ENCODE measurements at regions not wholly inside any gene's neighbourhood (a gene's known extent, or its start where the extent isn't known, plus 50 kb on each side); places are given as distances from the start of the nearest gene placed in this dataset.
"Not testable (repeated sequence)": the region's sequence is repeated elsewhere in the genome, so short reads cannot be mapped to it uniquely, and the experiment has no call there.

- DNase-seq (ENCODE audit: low read depth in 2 of 2) = no peak
Observed at GRCh38 chr10:128576336-128576735, 450.1 kb upstream of the MKI67 start.

GRCh38 chr10:128576943-128577670, 450.9 kb upstream of the MKI67 start:
- no peak for DNase-seq (ENCODE audit: low read depth in 2 of 2)

GRCh38 chr10:128577958-128578750, 451.9 kb upstream of the MKI67 start:
- DNase-seq (ENCODE audit: low read depth in 2 of 2) = no peak

- DNase-seq (ENCODE audit: low read depth in 2 of 2) = no peak
Observed at GRCh38 chr10:128578766-128579165, 452.5 kb upstream of the MKI67 start.

- DNase-seq (ENCODE audit: low read depth in 2 of 2) = no peak
Observed at GRCh38 chr10:128579280-128579865, 453.1 kb upstream of the MKI67 start.

- DNase-seq (ENCODE audit: low read depth in 2 of 2) = no peak
Observed at GRCh38 chr10:128579901-128580300, 453.7 kb upstream of the MKI67 start.

- DNase-seq (ENCODE audit: low read depth in 2 of 2) = not testable (repeated sequence)
Observed at GRCh38 chr10:128583125-128583524, 456.9 kb upstream of the MKI67 start.

- not testable (repeated sequence) for DNase-seq (ENCODE audit: low read depth in 2 of 2)
Observed at GRCh38 chr10:128586599-128586998, 460.4 kb upstream of the MKI67 start.

- no peak for DNase-seq (ENCODE audit: low read depth in 2 of 2)
Observed at GRCh38 chr10:128587689-128588088, 461.5 kb upstream of the MKI67 start.

- DNase-seq (ENCODE audit: low read depth in 2 of 2) = no peak
Observed at GRCh38 chr10:128588402-128588801, 462.2 kb upstream of the MKI67 start.

GRCh38 chr10:128594688-128595087, 468.5 kb upstream of the MKI67 start:
- DNase-seq (ENCODE audit: low read depth in 2 of 2) = no peak

GRCh38 chr10:128596906-128597305, 470.7 kb upstream of the MKI67 start:
- DNase-seq (ENCODE audit: low read depth in 2 of 2) = no peak

GRCh38 chr10:128599030-128599429, 472.8 kb upstream of the MKI67 start:
- no peak for DNase-seq (ENCODE audit: low read depth in 2 of 2)

- no peak for DNase-seq (ENCODE audit: low read depth in 2 of 2)
Observed at GRCh38 chr10:128599538-128599937, 473.3 kb upstream of the MKI67 start.

- no peak for DNase-seq (ENCODE audit: low read depth in 2 of 2)
Observed at GRCh38 chr10:128602183-128602582, 476.0 kb upstream of the MKI67 start.

- DNase-seq (ENCODE audit: low read depth in 2 of 2) = no peak
Observed at GRCh38 chr10:128604025-128604424, 477.8 kb upstream of the MKI67 start.

- no peak for DNase-seq (ENCODE audit: low read depth in 2 of 2)
Observed at GRCh38 chr10:128605180-128605579, 479.0 kb upstream of the MKI67 start.

- no peak for DNase-seq (ENCODE audit: low read depth in 2 of 2)
Observed at GRCh38 chr10:128606055-128606454, 479.8 kb upstream of the MKI67 start.

GRCh38 chr10:128608791-128609190, 482.6 kb upstream of the MKI67 start:
- DNase-seq (ENCODE audit: low read depth in 2 of 2) = no peak

GRCh38 chr10:128609460-128609859, 483.2 kb upstream of the MKI67 start:
- no peak for DNase-seq (ENCODE audit: low read depth in 2 of 2)

- DNase-seq (ENCODE audit: low read depth in 2 of 2) = no peak
Observed at GRCh38 chr10:128610113-128610512, 483.9 kb upstream of the MKI67 start.

- DNase-seq (ENCODE audit: low read depth in 2 of 2) = no peak
Observed at GRCh38 chr10:128612195-128612594, 486.0 kb upstream of the MKI67 start.

- no peak for DNase-seq (ENCODE audit: low read depth in 2 of 2)
Observed at GRCh38 chr10:128612631-128613030, 486.4 kb upstream of the MKI67 start.

Data from stimulated activated CD8-positive, alpha-beta memory T cell treated with anti-CD3 and anti-CD28 coated beads, Interleukin-7, amount 100 ng/mL, for 1 hour (primary cell).